HG03521 (cell line): ENCODE measurements at regions not wholly inside any gene's neighbourhood (a gene's known extent, or its start where the extent isn't known, plus 50 kb on each side); places are given as distances from the start of the nearest gene placed in this dataset.
"Not testable (repeated sequence)": the region's sequence is repeated elsewhere in the genome, so short reads cannot be mapped to it uniquely, and the experiment has no call there.

Experiments
- ATAC-seq: cut with Tn5 transposase; IDR thresholded peaks from one replicate; pipeline ENCODE4 v1.9.1; 2021; ENCODE audit warnings: mild to moderate bottlenecking, moderate library complexity; ENCODE audit not compliant: unreplicated experiment

DNA sequence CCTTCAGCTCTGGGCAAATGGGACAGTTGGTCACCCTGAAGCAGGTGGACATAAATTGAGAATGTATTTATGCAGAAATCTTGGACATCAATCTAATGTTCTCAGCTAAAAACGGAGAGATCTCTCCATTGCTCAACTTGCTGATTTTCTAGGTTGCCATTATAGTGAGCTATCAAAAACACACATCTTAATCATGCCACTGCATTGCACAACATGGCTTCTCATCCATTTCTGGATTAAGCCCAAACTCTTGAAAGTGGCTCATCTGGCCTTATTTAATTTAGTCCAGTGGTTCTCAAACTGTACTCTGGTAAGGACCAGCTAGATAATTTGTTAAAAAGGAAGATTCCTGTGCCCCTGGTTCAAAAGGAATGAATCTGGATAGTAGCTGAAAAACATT, 324.9 kb upstream of the CITED2 start:
- ATAC-seq: no peak

GRCh38 chr6:139698526-139699176, 324.2 kb upstream of the CITED2 start:
- ATAC-seq: no peak

- ATAC-seq: not testable (repeated sequence)
These were observed 323.4 kb upstream of the CITED2 start for GRCh38 chr6:139697856-139698255.

- not testable (repeated sequence) for ATAC-seq
These were observed 322.5 kb upstream of the CITED2 start for GRCh38 chr6:139696991-139697390.

- no peak for ATAC-seq
These were observed 320.9 kb upstream of the CITED2 start for GRCh38 chr6:139695361-139695760.

DNA sequence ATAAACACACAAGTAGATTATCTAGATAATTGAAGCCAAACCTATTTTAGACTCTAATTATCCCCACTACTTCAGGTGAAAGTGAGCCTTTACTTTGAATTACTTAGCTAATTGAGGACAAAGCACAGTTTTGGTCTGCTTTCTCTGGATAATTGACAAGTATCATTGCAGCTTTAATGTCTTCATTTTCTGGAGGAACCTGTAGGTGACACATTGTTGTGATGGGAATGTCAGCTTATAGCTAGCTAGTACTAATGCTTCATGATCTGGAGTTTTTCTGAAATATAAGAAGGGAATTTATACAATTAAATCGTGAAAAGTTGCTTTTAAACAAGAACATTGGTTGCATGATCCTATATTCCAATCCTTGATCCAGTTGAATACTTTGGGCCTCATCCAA, 319.3 kb upstream of the CITED2 start:
- no peak for ATAC-seq

GRCh38 chr6:139690007-139690406, 315.6 kb upstream of the CITED2 start:
- no peak for ATAC-seq

GRCh38 chr6:139687055-139687454, 312.6 kb upstream of the CITED2 start:
- ATAC-seq: no peak

- no peak for ATAC-seq
These were observed 311.9 kb upstream of the CITED2 start for GRCh38 chr6:139686308-139686707.

- no peak for ATAC-seq
These were observed 310.6 kb upstream of the CITED2 start for GRCh38 chr6:139685009-139685408.

DNA sequence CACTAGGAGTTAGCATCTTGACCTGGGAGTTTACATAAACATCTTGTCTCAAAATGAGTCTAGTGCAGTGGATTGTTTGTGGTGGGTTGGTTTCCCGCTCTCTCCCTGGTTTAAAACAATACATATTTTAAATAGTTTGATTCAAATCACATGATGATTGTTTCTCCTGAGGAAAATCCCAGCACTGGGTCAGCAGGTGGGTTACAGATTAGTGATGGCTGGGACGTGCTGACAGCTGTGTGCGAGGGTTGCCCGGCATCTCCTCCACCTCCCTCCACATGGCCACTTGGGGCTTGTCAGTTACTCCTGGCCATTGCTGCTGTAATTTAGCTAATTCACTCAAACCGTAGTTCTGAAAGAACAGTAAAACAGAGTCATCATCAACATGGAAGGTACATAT, 306.4 kb upstream of the CITED2 start:
- ATAC-seq: no peak

DNA sequence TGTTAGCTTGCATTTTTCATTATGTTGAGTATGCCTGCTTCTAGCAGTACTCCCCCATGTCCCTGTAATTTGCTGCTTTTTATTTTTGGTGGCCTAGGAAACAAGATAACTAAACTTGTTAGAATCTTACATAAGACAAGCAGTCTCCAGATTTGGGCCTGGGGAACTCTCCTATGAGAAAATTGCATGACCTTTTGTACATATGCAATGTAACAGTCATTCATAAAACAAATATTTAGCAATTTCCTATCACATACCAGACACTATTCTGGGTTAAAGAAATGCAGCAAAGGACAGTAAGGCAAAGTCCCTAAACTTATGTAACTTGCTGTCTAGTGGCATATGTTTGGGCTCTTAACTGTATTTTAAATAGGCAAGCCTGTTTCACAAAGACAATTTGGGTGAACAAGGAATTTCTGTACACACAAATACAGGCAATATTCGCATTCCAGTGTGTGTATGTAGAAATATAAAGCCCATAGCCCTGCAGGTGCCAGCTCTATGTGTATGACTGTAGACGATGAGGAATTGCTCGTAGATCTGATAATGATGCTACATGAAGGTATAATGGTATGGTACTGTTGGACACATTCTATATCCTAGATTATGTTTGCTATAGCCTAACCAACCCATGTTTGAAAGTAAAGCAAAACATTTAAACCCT, 305.2 kb upstream of the CITED2 start:
- no peak for ATAC-seq

DNA sequence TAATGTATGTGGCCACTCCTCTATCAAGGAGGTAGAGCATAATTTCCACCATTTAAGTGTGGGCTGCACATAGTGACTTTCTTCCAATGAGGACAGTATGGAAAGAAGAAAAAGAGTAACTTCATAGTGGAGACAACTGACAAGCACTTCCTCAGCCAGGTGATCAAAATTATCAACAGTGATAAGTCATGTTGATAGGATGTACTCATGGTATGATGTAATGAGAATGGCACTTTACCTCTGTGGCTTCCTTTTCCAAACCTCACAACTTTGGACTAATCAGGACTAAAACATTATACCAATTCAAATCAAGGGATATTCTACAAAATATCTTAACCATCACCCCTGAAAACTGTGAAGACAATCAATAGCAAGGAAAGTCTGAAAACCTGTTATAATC, 302.3 kb upstream of the CITED2 start:
- ATAC-seq: no peak

DNA sequence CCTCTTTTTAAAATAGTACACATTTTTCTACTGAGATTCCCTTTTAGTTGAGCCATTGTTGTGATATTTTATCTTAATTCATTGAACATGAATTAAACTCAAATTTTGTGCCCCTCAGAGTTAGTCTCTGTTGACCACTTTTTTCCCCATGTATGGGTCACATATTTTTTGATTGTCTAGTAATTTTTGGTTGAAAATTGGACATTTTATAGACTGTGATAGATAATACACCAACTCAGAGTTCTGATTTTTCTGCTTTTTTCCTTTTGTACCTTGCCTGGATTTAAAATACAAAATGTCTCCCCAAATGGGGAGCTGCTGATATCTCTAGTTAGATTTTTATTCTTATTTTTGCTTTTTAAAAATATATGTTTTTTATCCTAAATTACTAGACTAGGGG, 291.8 kb upstream of the CITED2 start:
- no peak for ATAC-seq

- ATAC-seq: no peak
These were observed 289.5 kb upstream of the CITED2 start for GRCh38 chr6:139663996-139664395.

DNA sequence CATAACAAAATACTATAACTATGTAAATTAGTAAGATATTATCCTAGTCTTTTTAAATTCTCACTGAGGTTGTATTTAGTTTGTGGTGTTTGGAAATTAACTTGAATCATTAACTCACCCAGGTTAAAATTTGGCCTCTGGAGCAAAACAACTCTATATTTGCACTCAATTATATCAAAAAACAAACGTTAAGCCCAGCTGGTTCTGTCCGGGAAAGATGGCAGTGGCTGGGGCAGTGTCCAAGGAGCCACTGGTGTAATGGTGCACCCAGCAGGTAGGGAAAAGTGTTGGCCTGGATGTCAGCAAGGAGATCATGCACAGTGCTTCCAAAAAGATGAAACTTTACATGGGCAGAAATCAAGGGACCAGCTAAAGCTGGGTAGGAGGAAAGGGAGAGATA, 285.3 kb upstream of the CITED2 start:
- ATAC-seq: no peak

GRCh38 chr6:139659196-139659595, 284.7 kb upstream of the CITED2 start:
- no peak for ATAC-seq

GRCh38 chr6:139657119-139657518, 282.7 kb upstream of the CITED2 start:
- no peak for ATAC-seq

DNA sequence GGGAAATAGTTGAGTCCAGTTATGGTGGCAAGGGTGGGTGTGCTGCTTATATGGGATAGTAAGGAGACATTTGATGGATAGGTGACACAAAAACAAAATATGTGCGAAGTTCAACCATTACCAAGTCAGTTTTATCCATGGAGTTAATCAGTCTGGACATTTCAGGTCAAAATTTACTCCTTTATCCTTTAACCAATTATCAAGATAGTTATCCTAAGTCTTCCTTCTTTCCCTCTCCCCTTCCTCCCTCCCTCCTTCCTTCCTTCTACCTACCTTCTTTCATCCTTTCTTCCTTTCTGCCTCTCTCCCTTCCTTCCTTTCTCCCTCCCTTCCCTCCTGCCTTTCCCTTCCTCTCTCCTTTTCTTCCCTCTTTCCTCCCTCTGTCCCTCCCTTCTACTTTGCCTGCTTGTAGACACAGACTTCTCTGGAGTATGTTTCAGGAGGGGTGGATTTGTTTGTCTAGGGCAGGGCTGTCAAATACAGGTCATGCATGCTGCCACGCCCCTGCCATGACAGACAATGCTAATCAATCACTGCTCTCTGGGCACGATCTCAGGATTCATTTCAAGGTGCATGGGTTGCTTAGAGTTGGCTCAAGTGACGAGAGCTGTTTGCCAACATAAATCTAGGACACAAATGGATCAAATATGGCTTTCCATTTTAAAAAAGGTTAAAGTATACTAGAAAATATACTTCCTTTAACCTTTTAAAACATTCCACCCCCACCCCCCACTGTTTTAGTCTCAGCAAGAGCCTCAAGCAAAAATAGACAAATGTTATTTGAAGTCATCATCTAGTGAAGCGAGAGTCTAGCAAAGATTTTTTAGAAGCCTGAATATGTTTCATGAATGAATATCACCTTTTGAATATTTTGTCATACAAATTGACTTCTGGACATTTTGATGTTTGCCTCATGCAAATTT, 281.6 kb upstream of the CITED2 start:
- ATAC-seq: no peak

- no peak for ATAC-seq
These were observed 280.7 kb upstream of the CITED2 start for GRCh38 chr6:139654888-139655782.

DNA sequence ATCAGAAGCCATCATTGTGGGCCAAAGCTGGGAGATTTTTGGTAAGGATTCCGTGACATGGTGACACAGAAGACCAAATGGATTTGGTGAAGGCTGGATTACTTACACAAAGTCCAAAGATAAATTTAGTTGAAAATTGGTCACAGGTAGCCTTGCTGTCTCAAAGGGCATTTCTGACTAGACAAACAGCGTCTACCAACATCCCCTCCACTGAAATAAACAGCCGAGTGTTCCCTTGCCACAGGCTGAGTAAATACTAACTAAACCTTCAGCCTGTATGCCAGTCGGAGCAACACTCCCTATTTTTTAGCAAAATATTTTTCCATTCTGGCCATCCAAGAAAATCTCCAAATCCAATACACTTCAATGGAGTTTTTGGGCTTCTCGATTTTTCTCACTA, 279.9 kb upstream of the CITED2 start:
- no peak for ATAC-seq
